ENCODE measurements at regions not wholly inside any gene's neighbourhood (a gene's known extent, or its start where the extent isn't known, plus 50 kb on each side); places are given as distances from the start of the nearest gene placed in this dataset.

- TF ChIP-seq PAX5 (IDR thresholded peaks at IDR 0.05; ENCODE audit: insufficient read depth, low read length, severe bottlenecking), result no peak
- no peak for TF ChIP-seq TAF1 (IDR thresholded peaks at IDR 0.05; ENCODE audit: low read depth, low read length)
Measured at GRCh38 chr1:87437663-87438295, 109.1 kb downstream of the LMO4 start.
